Neural cell (in vitro differentiated cells): ENCODE measurements at regions not wholly inside any gene's neighbourhood (a gene's known extent, or its start where the extent isn't known, plus 50 kb on each side); places are given as distances from the start of the nearest gene placed in this dataset.

ENCODE experiments used
- EP300 ChIP-seq: fragments of 450-650 bp; conservative IDR thresholded peaks from 2 replicates; pipeline ENCODE4 v1.6.1; 2014; ENCODE audit warnings: antibody characterized with exemption, mild to moderate bottlenecking, moderate library complexity; ENCODE audit not compliant: poor library complexity, severe bottlenecking
- EZH2 ChIP-seq: fragments of 200-600, 300-800 bp; shearing (Covaris generic), sonication (generic); IDR thresholded peaks from 2 replicates; pipeline ENCODE4 v1.6.1; 2014; ENCODE audit warnings: antibody characterized with exemption, low read length, borderline replicate concordance, mild to moderate bottlenecking; ENCODE audit not compliant: insufficient read depth, poor library complexity, severe bottlenecking
- RAD21 ChIP-seq: fragments of 450-650 bp; conservative IDR thresholded peaks from 2 replicates; pipeline ENCODE4 v1.6.1; 2014; ENCODE audit warnings: antibody characterized with exemption, mild to moderate bottlenecking, moderate library complexity
- TAF1 ChIP-seq: IDR thresholded peaks from 2 replicates; pipeline ENCODE4 v1.6.1; 2012; ENCODE audit warnings: low read depth
- TF ChIP-seq, protein P1 (sequence below): fragments of 450-650 bp; IDR thresholded peaks from 2 replicates; pipeline ENCODE4 v1.5.1; 2014; ENCODE audit warnings: antibody characterized with exemption, mild to moderate bottlenecking, moderate library complexity; ENCODE audit not compliant: poor library complexity, severe bottlenecking

- TF ChIP-seq, protein P1, sequence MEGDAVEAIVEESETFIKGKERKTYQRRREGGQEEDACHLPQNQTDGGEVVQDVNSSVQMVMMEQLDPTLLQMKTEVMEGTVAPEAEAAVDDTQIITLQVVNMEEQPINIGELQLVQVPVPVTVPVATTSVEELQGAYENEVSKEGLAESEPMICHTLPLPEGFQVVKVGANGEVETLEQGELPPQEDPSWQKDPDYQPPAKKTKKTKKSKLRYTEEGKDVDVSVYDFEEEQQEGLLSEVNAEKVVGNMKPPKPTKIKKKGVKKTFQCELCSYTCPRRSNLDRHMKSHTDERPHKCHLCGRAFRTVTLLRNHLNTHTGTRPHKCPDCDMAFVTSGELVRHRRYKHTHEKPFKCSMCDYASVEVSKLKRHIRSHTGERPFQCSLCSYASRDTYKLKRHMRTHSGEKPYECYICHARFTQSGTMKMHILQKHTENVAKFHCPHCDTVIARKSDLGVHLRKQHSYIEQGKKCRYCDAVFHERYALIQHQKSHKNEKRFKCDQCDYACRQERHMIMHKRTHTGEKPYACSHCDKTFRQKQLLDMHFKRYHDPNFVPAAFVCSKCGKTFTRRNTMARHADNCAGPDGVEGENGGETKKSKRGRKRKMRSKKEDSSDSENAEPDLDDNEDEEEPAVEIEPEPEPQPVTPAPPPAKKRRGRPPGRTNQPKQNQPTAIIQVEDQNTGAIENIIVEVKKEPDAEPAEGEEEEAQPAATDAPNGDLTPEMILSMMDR = no peak
- TF ChIP-seq TAF1 (no peak), EZH2 (no peak), EP300 (no peak), RAD21 (no peak)
These were observed 406.9 kb downstream of the LNPK start for GRCh38 chr2:175595139-175595538.
